ENCODE measurements at regions not wholly inside any gene's neighbourhood (a gene's known extent, or its start where the extent isn't known, plus 50 kb on each side); places are given as distances from the start of the nearest gene placed in this dataset.

GRCh38 chr14:25882899-25883298, 714.9 kb downstream of the NOVA1 start:
- Histone ChIP-seq H3K4me1 (no peaks in the 10 kb centered on the region), H3K9me3 (no peaks in the 10 kb centered on the region), H3K27ac (no peak overlapping the region), H3K27me3 (no peaks in the 10 kb centered on the region), H3K4me3 (no peak overlapping the region), H3K36me3 (ENCODE audit: low read depth, missing control alignments) (no peaks in the 10 kb centered on the region)
- TF ChIP-seq, protein P1, sequence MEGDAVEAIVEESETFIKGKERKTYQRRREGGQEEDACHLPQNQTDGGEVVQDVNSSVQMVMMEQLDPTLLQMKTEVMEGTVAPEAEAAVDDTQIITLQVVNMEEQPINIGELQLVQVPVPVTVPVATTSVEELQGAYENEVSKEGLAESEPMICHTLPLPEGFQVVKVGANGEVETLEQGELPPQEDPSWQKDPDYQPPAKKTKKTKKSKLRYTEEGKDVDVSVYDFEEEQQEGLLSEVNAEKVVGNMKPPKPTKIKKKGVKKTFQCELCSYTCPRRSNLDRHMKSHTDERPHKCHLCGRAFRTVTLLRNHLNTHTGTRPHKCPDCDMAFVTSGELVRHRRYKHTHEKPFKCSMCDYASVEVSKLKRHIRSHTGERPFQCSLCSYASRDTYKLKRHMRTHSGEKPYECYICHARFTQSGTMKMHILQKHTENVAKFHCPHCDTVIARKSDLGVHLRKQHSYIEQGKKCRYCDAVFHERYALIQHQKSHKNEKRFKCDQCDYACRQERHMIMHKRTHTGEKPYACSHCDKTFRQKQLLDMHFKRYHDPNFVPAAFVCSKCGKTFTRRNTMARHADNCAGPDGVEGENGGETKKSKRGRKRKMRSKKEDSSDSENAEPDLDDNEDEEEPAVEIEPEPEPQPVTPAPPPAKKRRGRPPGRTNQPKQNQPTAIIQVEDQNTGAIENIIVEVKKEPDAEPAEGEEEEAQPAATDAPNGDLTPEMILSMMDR (IDR thresholded peaks at IDR 0.05): no peak
- TF ChIP-seq POLR2A (IDR thresholded peaks at IDR 0.05): no peak
- 83 to 91% methylated on average over 2 of the region's 2 CpGs for WGBS, 2 donors
- no peak for DNase-seq
- intact Hi-C loops (cut with DNase I; ENCODE audit: low total_unique reads): no loop called here

- Histone ChIP-seq H3K36me3 (ENCODE audit: low read depth, missing control alignments) (no peaks in the 10 kb centered on the region), H3K27me3 (no peaks in the 10 kb centered on the region), H3K4me3 (no peak overlapping the region), H3K9me3 (no peaks in the 10 kb centered on the region), H3K4me1 (no peaks in the 10 kb centered on the region), H3K27ac (no peak overlapping the region)
- WGBS, 2 donors: 54 to 63% methylated on average over 2 of the region's 2 CpGs
- intact Hi-C loops (cut with DNase I; ENCODE audit: low total_unique reads): no loop called here
- no peak for DNase-seq
- TF ChIP-seq, protein P1 (IDR thresholded peaks at IDR 0.05): no peak
- no peak for TF ChIP-seq POLR2A (IDR thresholded peaks at IDR 0.05)
Observed at GRCh38 chr14:25875475-25875874, 722.4 kb downstream of the NOVA1 start.

DNA sequence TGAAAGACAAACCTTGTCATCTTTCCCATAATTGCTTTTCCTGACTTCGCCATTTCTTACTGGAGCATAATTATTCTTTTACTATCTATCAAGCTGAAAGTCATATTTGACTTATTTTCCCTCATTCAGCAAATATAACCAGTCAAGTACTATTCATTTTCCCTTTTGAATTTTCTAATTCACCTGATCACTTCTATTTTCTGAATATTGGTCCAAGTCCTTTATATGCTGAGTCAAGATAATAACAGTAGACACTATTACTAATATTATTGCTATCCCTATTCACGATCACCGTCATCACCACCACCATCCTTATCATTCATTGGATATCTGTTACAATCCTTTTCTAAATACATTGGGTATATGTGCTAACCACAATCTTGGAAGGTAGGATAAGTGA, 728.0 kb downstream of the NOVA1 start:
- H3K36me3 ChIP-seq (ENCODE audit: low read depth, missing control alignments): no peaks in the 10 kb centered on the region
- H3K27me3 ChIP-seq: no peaks in the 10 kb centered on the region
- no peak for DNase-seq
- no peaks in the 10 kb centered on the region for H3K9me3 ChIP-seq
- H3K27ac ChIP-seq: no peak overlapping the region
- no peaks in the 10 kb centered on the region for H3K4me1 ChIP-seq
- H3K4me3 ChIP-seq: no peak overlapping the region
- WGBS, 2 donors: 82 to 96% methylated on average over 3 of the region's 3 CpGs
- intact Hi-C loops (cut with DNase I; ENCODE audit: low total_unique reads): no loop called here
- TF ChIP-seq POLR2A (IDR thresholded peaks at IDR 0.05): no peak
- TF ChIP-seq, protein P1 (IDR thresholded peaks at IDR 0.05): no peak

- no peak overlapping the region for H3K4me3 ChIP-seq
- no peaks in the 10 kb centered on the region for H3K27me3 ChIP-seq
- H3K27ac ChIP-seq: no peak overlapping the region
- no peaks in the 10 kb centered on the region for H3K4me1 ChIP-seq
- TF ChIP-seq POLR2A (IDR thresholded peaks at IDR 0.05): no peak
- TF ChIP-seq, protein P1 (IDR thresholded peaks at IDR 0.05): no peak
- no peaks in the 10 kb centered on the region for H3K36me3 ChIP-seq (ENCODE audit: low read depth, missing control alignments)
- no peaks in the 10 kb centered on the region for H3K9me3 ChIP-seq
- 69 to 74% methylated on average over 6 of the region's 6 CpGs for WGBS, 2 donors
- intact Hi-C loops (cut with DNase I; ENCODE audit: low total_unique reads): no loop called here
- no peak for DNase-seq
Observed at GRCh38 chr14:25868521-25869314, 729.1 kb downstream of the NOVA1 start.

GRCh38 chr14:25861406-25861805, 736.4 kb downstream of the NOVA1 start:
- intact Hi-C loops (cut with DNase I; ENCODE audit: low total_unique reads): no loop called here
- no peak for DNase-seq
- 58 to 78% methylated on average over 1 of the region's 1 CpG for WGBS, 2 donors
- Histone ChIP-seq H3K27ac (no peak overlapping the region), H3K4me3 (no peak overlapping the region), H3K27me3 (no peaks in the 10 kb centered on the region), H3K36me3 (ENCODE audit: low read depth, missing control alignments) (no peaks in the 10 kb centered on the region), H3K4me1 (no peaks in the 10 kb centered on the region), H3K9me3 (no peaks in the 10 kb centered on the region)
- no peak for TF ChIP-seq POLR2A (IDR thresholded peaks at IDR 0.05)
- TF ChIP-seq, protein P1 (IDR thresholded peaks at IDR 0.05): no peak
